Activated T-helper 1 cell treated with anti-CD3 and anti-CD28 coated beads, Interleukin-12 subunit alpha, Interleukin-12 subunit beta, Interleukin-2, Interleukin-4 antibody, amounts not matched to agents 30 ng/mL and 10 ng/mL and 1 ng/mL, durations not matched to agents 14 hours and 24 hours and 36 hours (primary cell): ENCODE measurements at regions not wholly inside any gene's neighbourhood (a gene's known extent, or its start where the extent isn't known, plus 50 kb on each side); places are given as distances from the start of the nearest gene placed in this dataset.
"Not testable (repeated sequence)": the region's sequence is repeated elsewhere in the genome, so short reads cannot be mapped to it uniquely, and the experiment has no call there.

Experiments used
- DNase-seq: peaks from one replicate; pipeline ENCODE4 v3.0.0; 2021; ENCODE audit warnings: low spot score
- H3K27ac Mint-ChIP-seq: one replicate; pipeline ENCODE4 v1.8.0; 2021; ENCODE audit warnings: mild to moderate bottlenecking, mixed read lengths
- H3K27me3 Mint-ChIP-seq: one replicate; pipeline ENCODE4 v1.8.0; 2022; ENCODE audit warnings: mild to moderate bottlenecking, moderate library complexity, mixed read lengths; ENCODE audit not compliant: insufficient read depth
- H3K36me3 Mint-ChIP-seq: one replicate; pipeline ENCODE4 v1.8.0; 2021; ENCODE audit warnings: low read depth, mixed read lengths
- H3K4me1 Mint-ChIP-seq: one replicate; pipeline ENCODE4 v1.8.0; 2021; ENCODE audit warnings: low read depth, mixed read lengths
- H3K4me3 Mint-ChIP-seq: one replicate; pipeline ENCODE4 v1.8.0; 2021; ENCODE audit warnings: mild to moderate bottlenecking, moderate library complexity, mixed read lengths
- H3K9me3 Mint-ChIP-seq: one replicate; pipeline ENCODE4 v1.8.0; 2021; ENCODE audit warnings: mixed read lengths
- intact Hi-C: fragments of 100-400 bp; cut with micrococcal nuclease; formaldehyde crosslinking; loops from one replicate; pipeline ENCODE4 v1.15.1; 2024

GRCh38 chr5:54881286-54882005 is 103.9 kb downstream of the ESM1 start:
- Mint-ChIP-seq H3K4me1 (peaks cover 16% of the 10 kb centered on the region), H3K27me3 (peaks cover 78% of the 10 kb centered on the region), H3K9me3 (no peaks in the 10 kb centered on the region), H3K36me3 (peaks cover 3% of the 10 kb centered on the region), H3K27ac (no peak overlapping the region), H3K4me3 (no peak overlapping the region)
- DNase-seq: no peak
- intact Hi-C loops: no loop called here

- Mint-ChIP-seq H3K4me1 (peaks cover 5% of the 10 kb centered on the region), H3K4me3 (no peak overlapping the region), H3K27ac (no peak overlapping the region), H3K9me3 (no peaks in the 10 kb centered on the region), H3K36me3 (no peaks in the 10 kb centered on the region), H3K27me3 (peaks cover 77% of the 10 kb centered on the region)
- intact Hi-C loops: no loop called here
- DNase-seq: no peak
These were observed 108.4 kb downstream of the ESM1 start for GRCh38 chr5:54876976-54877375.

- peaks cover 1% of the 10 kb centered on the region for H3K4me1 Mint-ChIP-seq
- intact Hi-C loops: no loop called here
- no peak overlapping the region for H3K27ac Mint-ChIP-seq
- no peak overlapping the region for H3K4me3 Mint-ChIP-seq
- no peak for DNase-seq
- no peaks in the 10 kb centered on the region for H3K36me3 Mint-ChIP-seq
- peaks cover 77% of the 10 kb centered on the region for H3K27me3 Mint-ChIP-seq
- no peaks in the 10 kb centered on the region for H3K9me3 Mint-ChIP-seq
These were observed 108.8 kb downstream of the ESM1 start for GRCh38 chr5:54876556-54876955.

GRCh38 chr5:54874337-54875021 is 110.9 kb downstream of the ESM1 start:
- H3K4me1 Mint-ChIP-seq: peaks cover 3% of the 10 kb centered on the region
- no peak overlapping the region for H3K4me3 Mint-ChIP-seq
- intact Hi-C loops: no loop called here
- no peaks in the 10 kb centered on the region for H3K9me3 Mint-ChIP-seq
- H3K27me3 Mint-ChIP-seq: peaks cover 77% of the 10 kb centered on the region
- no peaks in the 10 kb centered on the region for H3K36me3 Mint-ChIP-seq
- no peak for DNase-seq
- H3K27ac Mint-ChIP-seq: no peak overlapping the region

GRCh38 chr5:54873691-54874090 is 111.7 kb downstream of the ESM1 start:
- Mint-ChIP-seq H3K27ac (no peak overlapping the region), H3K27me3 (peaks cover 81% of the 10 kb centered on the region)

GRCh38 chr5:54872810-54873209 is 112.6 kb downstream of the ESM1 start:
- Mint-ChIP-seq H3K9me3 (no peaks in the 10 kb centered on the region), H3K36me3 (no peaks in the 10 kb centered on the region), H3K4me1 (peaks cover 20% of the 10 kb centered on the region), H3K4me3 (no peak overlapping the region), H3K27me3 (peaks cover 72% of the 10 kb centered on the region), H3K27ac (no peak overlapping the region)
- no peak for DNase-seq
- intact Hi-C loops: no loop called here

More at GRCh38 chr5:54873691-54874090, 111.7 kb downstream of the ESM1 start:
- no peaks in the 10 kb centered on the region for H3K9me3 Mint-ChIP-seq
- peaks cover 11% of the 10 kb centered on the region for H3K4me1 Mint-ChIP-seq
- no peak for DNase-seq
- intact Hi-C loops: no loop called here
- H3K36me3 Mint-ChIP-seq: no peaks in the 10 kb centered on the region
- H3K4me3 Mint-ChIP-seq: no peak overlapping the region

GRCh38 chr5:54870271-54870670 is 115.1 kb downstream of the ESM1 start:
- Mint-ChIP-seq H3K4me1 (peaks cover 30% of the 10 kb centered on the region), H3K27me3 (peaks cover 78% of the 10 kb centered on the region), H3K27ac (no peak overlapping the region), H3K4me3 (no peak overlapping the region), H3K36me3 (no peaks in the 10 kb centered on the region), H3K9me3 (no peaks in the 10 kb centered on the region)
- intact Hi-C loops: no loop called here
- DNase-seq: no peak

- no peaks in the 10 kb centered on the region for H3K9me3 Mint-ChIP-seq
- H3K4me3 Mint-ChIP-seq: no peak overlapping the region
- H3K27ac Mint-ChIP-seq: no peak overlapping the region
- H3K4me1 Mint-ChIP-seq: peaks cover 30% of the 10 kb centered on the region
- intact Hi-C loops: loop anchor here (1.0 to 5.0 kb wide), 4 partner anchors 26 to 559 kb away; partner anchors contain the start of gene ARL15
- H3K36me3 Mint-ChIP-seq: no peaks in the 10 kb centered on the region
- no peak for DNase-seq
- peaks cover 73% of the 10 kb centered on the region for H3K27me3 Mint-ChIP-seq
These were observed 115.7 kb downstream of the ESM1 start for GRCh38 chr5:54869691-54870090.

GRCh38 chr5:54868511-54869483 is 116.6 kb downstream of the ESM1 start:
- Mint-ChIP-seq H3K4me3 (peak overlapping the region; percentile 2), H3K27me3 (peaks cover 69% of the 10 kb centered on the region), H3K4me1 (peaks cover 30% of the 10 kb centered on the region), H3K36me3 (no peaks in the 10 kb centered on the region), H3K27ac (peak overlapping the region; percentile 68), H3K9me3 (no peaks in the 10 kb centered on the region)
- intact Hi-C loops: loop anchor here (1.0 to 5.0 kb wide), 8 partner anchors 27 to 558 kb away; partner anchors contain the start of gene ARL15
- DNase-seq: no peak

- peaks cover 30% of the 10 kb centered on the region for H3K4me1 Mint-ChIP-seq
- H3K27me3 Mint-ChIP-seq: peaks cover 67% of the 10 kb centered on the region
- H3K36me3 Mint-ChIP-seq: no peaks in the 10 kb centered on the region
- H3K9me3 Mint-ChIP-seq: no peaks in the 10 kb centered on the region
- intact Hi-C loops: loop anchor here (1.0 to 5.0 kb wide), 6 partner anchors 22 to 625 kb away; partner anchors contain the start of gene SNX18
- no peak overlapping the region for H3K27ac Mint-ChIP-seq
- H3K4me3 Mint-ChIP-seq: no peak overlapping the region
- no peak for DNase-seq
These were observed 118.0 kb downstream of the ESM1 start for GRCh38 chr5:54867310-54867944.

- intact Hi-C loops: loop anchor here (5.0 kb wide), 1 partner anchor 162 kb away; no protein-coding TSS in a partner anchor
- not testable (repeated sequence) for H3K4me3 Mint-ChIP-seq, H3K9me3 Mint-ChIP-seq, H3K27ac Mint-ChIP-seq, H3K36me3 Mint-ChIP-seq, DNase-seq
- peaks cover 53% of the 10 kb centered on the region for H3K27me3 Mint-ChIP-seq
- peaks cover 30% of the 10 kb centered on the region for H3K4me1 Mint-ChIP-seq
These were observed 120.4 kb downstream of the ESM1 start for GRCh38 chr5:54864911-54865515.

- Mint-ChIP-seq H3K4me1 (peaks cover 3% of the 10 kb centered on the region), H3K27ac (no peak overlapping the region), H3K27me3 (peaks cover 34% of the 10 kb centered on the region), H3K9me3 (peaks cover 28% of the 10 kb centered on the region), H3K36me3 (peaks cover 4% of the 10 kb centered on the region), H3K4me3 (no peak overlapping the region)
- intact Hi-C loops: no loop called here
- DNase-seq: no peak
These were observed 123.4 kb downstream of the ESM1 start for GRCh38 chr5:54862036-54862435.
